CD14-positive monocyte (primary cell): ENCODE measurements at regions not wholly inside any gene's neighbourhood (a gene's known extent, or its start where the extent isn't known, plus 50 kb on each side); places are given as distances from the start of the nearest gene placed in this dataset.
A peak's percentile ranks its signal among the peaks of the same experiment; 100 is the strongest.

Source experiments
- DNase-seq, 3 donors: peaks; one replicate each; pipeline ENCODE4 v3.0.0-alpha.2; 2011 to 2022
- H2AFZ ChIP-seq: 2 replicates; pipeline ENCODE4 v1.6.0; 2012; ENCODE audit warnings: mild to moderate bottlenecking, low read depth, low read length, inconsistent platforms; ENCODE audit not compliant: insufficient read depth, poor library complexity, severe bottlenecking
- H3K27ac ChIP-seq, 2 donors: 1 replicate in 1 of 2; 2 replicates in 1 of 2; pipeline ENCODE4 v1.5.1; 2012 to 2013; ENCODE audit warnings: low read length in 2 of 2, control low read depth in 1 of 2, inconsistent platforms in 1 of 2, low read depth in 1 of 2, mild to moderate bottlenecking in 1 of 2
- H3K27me3 ChIP-seq, 2 donors: one replicate each; pipeline versions ENCODE4 v1.6.0 to v1.6.1; 2011 to 2013; ENCODE audit warnings: low read length in 2 of 2; ENCODE audit not compliant: control insufficient read depth in 2 of 2, insufficient read depth in 2 of 2
- H3K36me3 ChIP-seq, 2 donors: replicated peaks in 1 of 2; 1 replicate in 1 of 2; 2 replicates in 1 of 2; pipeline versions ENCODE4 v1.5.1 to v1.6.1; 2012 to 2013; ENCODE audit warnings: low read length in 2 of 2, control low read depth in 1 of 2, inconsistent platforms in 1 of 2, mild to moderate bottlenecking in 1 of 2; ENCODE audit not compliant: insufficient read depth in 2 of 2, control insufficient read depth in 1 of 2
- H3K4me1 ChIP-seq, 2 donors: 1 replicate in 1 of 2; 2 replicates in 1 of 2; pipeline versions ENCODE4 v1.5.1 to v1.6.1; 2012 to 2013; ENCODE audit warnings: low read length in 2 of 2, control low read depth in 1 of 2, inconsistent platforms in 1 of 2, mild to moderate bottlenecking in 1 of 2, moderate library complexity in 1 of 2; ENCODE audit not compliant: insufficient read depth in 2 of 2, control insufficient read depth in 1 of 2
- H3K4me2 ChIP-seq: replicated peaks from 2 replicates; pipeline ENCODE3; 2012; ENCODE audit warnings: low read length, moderate library complexity, mild to moderate bottlenecking; ENCODE audit not compliant: poor library complexity, severe bottlenecking; ENCODE audit errors: extremely low read depth
- H3K4me3 ChIP-seq, 3 experiments: fragments of 200-600 bp in 1 of 3; sonication (generic) in 1 of 3; replicated peaks in 1 of 3; 1 replicate in 2 of 3; 2 replicates in 1 of 3; pipeline ENCODE4 v1.5.1; 2011 to 2013; ENCODE audit warnings: low read length in 3 of 3, mild to moderate bottlenecking in 3 of 3, control low read depth in 2 of 3, low read depth in 2 of 3, inconsistent platforms in 1 of 3, moderate library complexity in 1 of 3
- H3K79me2 ChIP-seq: 2 replicates; pipeline ENCODE4 v1.6.0; 2012; ENCODE audit warnings: mild to moderate bottlenecking, control low read depth, inconsistent platforms, low read length, moderate library complexity; ENCODE audit not compliant: insufficient read depth
- H3K9ac ChIP-seq: 2 replicates; pipeline ENCODE4 v1.6.0; 2017; ENCODE audit warnings: low read length, mild to moderate bottlenecking; ENCODE audit not compliant: insufficient read depth, poor library complexity, severe bottlenecking
- H3K9me3 ChIP-seq, 2 donors: replicated peaks in 1 of 2; 1 replicate in 1 of 2; 2 replicates in 1 of 2; pipeline versions ENCODE4 v1.5.1 to v1.6.1; 2012 to 2013; ENCODE audit warnings: low read length in 2 of 2, control low read depth in 1 of 2; ENCODE audit not compliant: control insufficient read depth in 1 of 2, insufficient read depth in 1 of 2
- H4K20me1 ChIP-seq: 2 replicates; pipeline ENCODE4 v1.6.0; 2012; ENCODE audit warnings: mild to moderate bottlenecking, low read length, control low read depth, moderate library complexity; ENCODE audit not compliant: insufficient read depth
- H3K27ac Mint-ChIP-seq, 7 donors: one replicate each; pipeline ENCODE4 v1.8.0; 2020; ENCODE audit warnings: mild to moderate bottlenecking in 7 of 7, mixed read lengths in 7 of 7, moderate library complexity in 6 of 7, inconsistent platforms in 2 of 7
- H3K27me3 Mint-ChIP-seq, 3 donors: one replicate each; pipeline ENCODE4 v1.8.0; 2021 to 2022; ENCODE audit warnings: low read depth in 3 of 3, mild to moderate bottlenecking in 3 of 3, mixed read lengths in 3 of 3, moderate library complexity in 3 of 3, inconsistent platforms in 1 of 3
- H3K36me3 Mint-ChIP-seq, 2 donors: one replicate each; pipeline ENCODE4 v1.8.0; 2020; ENCODE audit warnings: mixed read lengths in 2 of 2, inconsistent platforms in 1 of 2, mild to moderate bottlenecking in 1 of 2
- H3K4me1 Mint-ChIP-seq: one replicate; pipeline ENCODE4 v1.8.0; 2020; ENCODE audit warnings: mild to moderate bottlenecking, mixed read lengths
- H3K4me3 Mint-ChIP-seq, 2 donors: one replicate each; pipeline ENCODE4 v1.8.0; 2020; ENCODE audit warnings: mild to moderate bottlenecking in 2 of 2, mixed read lengths in 2 of 2, moderate library complexity in 1 of 2
- H3K9me3 Mint-ChIP-seq, 7 donors: one replicate each; pipeline ENCODE4 v1.8.0; 2020 to 2022; ENCODE audit warnings: mixed read lengths in 7 of 7, mild to moderate bottlenecking in 6 of 7, moderate library complexity in 6 of 7, inconsistent platforms in 2 of 7
- WGBS: methylation state at CpG from one replicate; pipeline ENCODE4 v1.1.5; 2013; ENCODE audit warnings: missing lambda C conversion rate; ENCODE audit not compliant: insufficient coverage; 5-methylcytosine and 5-hydroxymethylcytosine counted together
- intact Hi-C, 2 donors: fragments of 100-400 bp; cut with micrococcal nuclease; formaldehyde crosslinking; loops; one replicate each; pipeline versions ENCODE4 v1.15.0 to v1.15.1; 2023
- TF ChIP-seq, protein P1 (sequence below): fragments of 200-600 bp; IDR thresholded peaks from one replicate; pipeline ENCODE4 v1.8.0; 2022; ENCODE audit warnings: antibody characterized with exemption, mild to moderate bottlenecking

DNA sequence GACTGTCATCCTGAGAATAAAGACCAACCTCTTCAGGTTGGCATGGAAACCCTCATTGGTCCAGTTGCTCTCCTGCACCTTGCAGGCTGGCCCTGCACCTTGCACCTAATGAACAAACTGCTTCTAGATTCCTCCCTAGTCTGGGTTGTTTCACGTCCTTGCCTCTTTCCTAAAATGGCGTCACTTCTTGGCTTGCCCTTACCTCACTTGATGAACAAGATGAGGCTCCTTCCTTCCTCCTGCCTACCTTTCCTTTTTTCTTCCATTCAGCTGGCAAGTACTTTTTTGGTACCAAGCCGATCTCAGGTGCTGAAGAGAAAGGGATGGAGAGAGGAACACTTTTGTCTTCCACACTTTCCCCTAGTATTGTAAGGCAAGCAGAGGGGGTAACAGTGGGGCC, 74.5 kb downstream of the MYCN start:
- Mint-ChIP-seq H3K9me3 (peaks cover 0 to 13% (median 3%) of the 10 kb centered on the region in 7 donors), H3K4me3 (peak overlapping the region in 1 of 2 donors; percentile 68), H3K36me3 (no peaks in the 10 kb centered on the region), H3K4me1 (peaks cover 13% of the 10 kb centered on the region), H3K27ac (no peak overlapping the region), H3K27me3 (peaks cover 13 to 47% (median 29%) of the 10 kb centered on the region in 3 donors)
- WGBS: 100% methylated on average over 2 of the region's 3 CpGs
- no peak overlapping the region for H3K9ac ChIP-seq
- no peak overlapping the region for H3K27ac ChIP-seq
- H3K4me1 ChIP-seq: no peaks in the 10 kb centered on the region
- DNase-seq: no peak
- H3K79me2 ChIP-seq: no peaks in the 10 kb centered on the region
- no peaks in the 10 kb centered on the region for H4K20me1 ChIP-seq
- no peak overlapping the region for H3K4me3 ChIP-seq
- TF ChIP-seq, protein P1, sequence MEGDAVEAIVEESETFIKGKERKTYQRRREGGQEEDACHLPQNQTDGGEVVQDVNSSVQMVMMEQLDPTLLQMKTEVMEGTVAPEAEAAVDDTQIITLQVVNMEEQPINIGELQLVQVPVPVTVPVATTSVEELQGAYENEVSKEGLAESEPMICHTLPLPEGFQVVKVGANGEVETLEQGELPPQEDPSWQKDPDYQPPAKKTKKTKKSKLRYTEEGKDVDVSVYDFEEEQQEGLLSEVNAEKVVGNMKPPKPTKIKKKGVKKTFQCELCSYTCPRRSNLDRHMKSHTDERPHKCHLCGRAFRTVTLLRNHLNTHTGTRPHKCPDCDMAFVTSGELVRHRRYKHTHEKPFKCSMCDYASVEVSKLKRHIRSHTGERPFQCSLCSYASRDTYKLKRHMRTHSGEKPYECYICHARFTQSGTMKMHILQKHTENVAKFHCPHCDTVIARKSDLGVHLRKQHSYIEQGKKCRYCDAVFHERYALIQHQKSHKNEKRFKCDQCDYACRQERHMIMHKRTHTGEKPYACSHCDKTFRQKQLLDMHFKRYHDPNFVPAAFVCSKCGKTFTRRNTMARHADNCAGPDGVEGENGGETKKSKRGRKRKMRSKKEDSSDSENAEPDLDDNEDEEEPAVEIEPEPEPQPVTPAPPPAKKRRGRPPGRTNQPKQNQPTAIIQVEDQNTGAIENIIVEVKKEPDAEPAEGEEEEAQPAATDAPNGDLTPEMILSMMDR: no peak
- H3K9me3 ChIP-seq: peaks cover 0 to 10% of the 10 kb centered on the region in 2 donors
- H3K4me2 ChIP-seq: no peak overlapping the region
- peaks cover 14 to 47% of the 10 kb centered on the region in 2 donors for H3K27me3 ChIP-seq
- no peaks in the 10 kb centered on the region for H3K36me3 ChIP-seq
- intact Hi-C loops: no loop called here
- no peak overlapping the region for H2AFZ ChIP-seq

DNA sequence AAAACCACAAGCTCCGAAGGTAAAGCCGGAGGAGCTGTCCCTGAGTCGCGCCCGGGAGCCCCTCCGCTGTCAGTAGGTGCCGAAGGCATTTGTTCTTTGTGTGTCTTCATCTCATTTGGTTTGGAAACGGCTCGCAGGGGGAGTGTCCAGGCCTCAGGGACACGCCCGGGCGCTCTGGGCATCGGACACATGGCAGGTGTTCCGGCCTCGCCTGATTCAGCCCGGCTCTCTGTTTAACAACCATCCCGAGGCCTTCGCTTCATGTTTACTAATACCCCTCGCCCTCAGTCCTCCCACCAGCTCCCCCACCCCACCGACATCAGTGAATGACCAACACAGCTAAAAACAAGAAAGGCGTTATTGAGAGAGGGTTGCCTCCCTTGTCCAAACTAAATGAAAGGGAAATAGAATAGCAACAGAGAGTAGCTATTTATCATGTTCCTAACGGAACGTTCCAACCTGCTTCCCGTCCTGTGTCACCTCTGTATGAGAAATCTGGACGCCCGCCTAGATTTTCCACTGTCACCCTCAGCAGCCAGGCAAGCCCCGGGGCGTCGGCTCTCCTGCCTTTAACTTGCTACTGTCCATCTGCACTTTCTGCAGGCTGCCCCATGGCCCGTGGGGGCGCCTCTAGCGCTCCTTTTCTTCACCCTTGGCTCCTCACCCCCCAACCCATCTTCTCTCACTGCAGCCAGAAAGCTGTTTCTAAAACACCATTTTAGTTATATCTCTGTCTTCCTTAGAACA, 73.9 kb downstream of the MYCN start:
- Histone ChIP-seq H3K9me3 (peaks cover 0 to 10% of the 10 kb centered on the region in 2 donors), H3K4me1 (no peaks in the 10 kb centered on the region), H3K4me2 (no peak overlapping the region), H2AFZ (no peak overlapping the region), H3K4me3 (no peak overlapping the region), H3K36me3 (no peaks in the 10 kb centered on the region), H4K20me1 (no peaks in the 10 kb centered on the region), H3K27ac (no peak overlapping the region), H3K79me2 (no peaks in the 10 kb centered on the region), H3K27me3 (peaks cover 14 to 47% of the 10 kb centered on the region in 2 donors), H3K9ac (no peak overlapping the region)
- intact Hi-C loops: no loop called here
- no peaks in the 10 kb centered on the region for H3K36me3 Mint-ChIP-seq
- H3K4me1 Mint-ChIP-seq: peaks cover 13% of the 10 kb centered on the region
- no peak for DNase-seq
- peaks cover 12 to 46% (median 29%) of the 10 kb centered on the region in 3 donors for H3K27me3 Mint-ChIP-seq
- H3K9me3 Mint-ChIP-seq: peaks cover 0 to 13% (median 3%) of the 10 kb centered on the region in 7 donors
- 76% methylated on average over 25 of the region's 32 CpGs for WGBS
- peak overlapping the region in 1 of 7 donors; percentile 58 for H3K27ac Mint-ChIP-seq
- H3K4me3 Mint-ChIP-seq: peak overlapping the region in 1 of 2 donors; percentile 71
- TF ChIP-seq, protein P1: no peak
